HG03521 (cell line): ENCODE measurements at regions not wholly inside any gene's neighbourhood (a gene's known extent, or its start where the extent isn't known, plus 50 kb on each side); places are given as distances from the start of the nearest gene placed in this dataset.
"Not testable (repeated sequence)": the region's sequence is repeated elsewhere in the genome, so short reads cannot be mapped to it uniquely, and the experiment has no call there.

Source experiments
- ATAC-seq: cut with Tn5 transposase; IDR thresholded peaks from one replicate; pipeline ENCODE4 v1.9.1; 2021; ENCODE audit warnings: mild to moderate bottlenecking, moderate library complexity; ENCODE audit not compliant: unreplicated experiment

DNA sequence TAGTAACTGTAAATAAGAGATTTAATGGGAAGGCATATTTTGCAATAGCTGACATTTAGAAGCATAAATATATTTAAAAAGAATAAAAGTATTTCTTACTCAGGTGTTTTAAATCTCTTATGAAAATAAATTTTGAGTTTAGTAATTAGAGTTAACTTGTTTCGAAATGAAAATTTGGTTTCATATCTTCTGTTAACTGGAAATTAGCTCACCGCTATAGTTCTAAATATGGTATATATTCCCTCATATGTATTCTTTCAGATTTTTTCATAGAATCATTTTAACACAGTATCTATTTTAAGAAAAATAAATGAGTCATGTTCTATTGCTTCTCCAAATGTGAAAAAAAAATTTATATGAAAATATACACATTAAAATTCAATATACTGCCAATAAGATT is 434.1 kb downstream of the DTWD2 start:
- ATAC-seq, result no peak

GRCh38 chr5:118553662-118554061 is 434.7 kb downstream of the DTWD2 start:
- no peak for ATAC-seq

- no peak for ATAC-seq
These were observed 435.5 kb downstream of the DTWD2 start for GRCh38 chr5:118552731-118553360.

DNA sequence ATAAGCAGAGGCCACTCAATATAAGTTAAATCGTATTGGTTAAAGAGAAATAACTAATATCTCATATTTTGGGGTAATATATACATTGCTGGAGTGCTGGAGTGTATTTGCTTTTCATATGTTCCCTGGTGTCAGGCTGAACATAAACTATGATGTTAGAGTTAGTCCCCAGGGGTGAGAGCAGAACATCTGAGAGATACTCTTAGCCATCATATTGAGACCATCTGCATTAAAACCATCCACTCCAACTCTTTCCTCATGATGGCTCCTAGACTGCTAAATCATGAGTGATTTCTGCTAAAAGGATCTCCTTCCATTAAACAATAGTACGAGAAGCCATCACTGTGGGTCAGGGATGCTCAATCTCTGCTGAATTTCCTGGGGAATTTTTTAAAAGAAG is 436.2 kb downstream of the DTWD2 start:
- no peak for ATAC-seq

- no peak for ATAC-seq
These were observed 436.6 kb downstream of the DTWD2 start for GRCh38 chr5:118551716-118552115.

GRCh38 chr5:118551031-118551430 is 437.3 kb downstream of the DTWD2 start:
- no peak for ATAC-seq

- no peak for ATAC-seq
These were observed 439.3 kb downstream of the DTWD2 start for GRCh38 chr5:118548761-118549720.

DNA sequence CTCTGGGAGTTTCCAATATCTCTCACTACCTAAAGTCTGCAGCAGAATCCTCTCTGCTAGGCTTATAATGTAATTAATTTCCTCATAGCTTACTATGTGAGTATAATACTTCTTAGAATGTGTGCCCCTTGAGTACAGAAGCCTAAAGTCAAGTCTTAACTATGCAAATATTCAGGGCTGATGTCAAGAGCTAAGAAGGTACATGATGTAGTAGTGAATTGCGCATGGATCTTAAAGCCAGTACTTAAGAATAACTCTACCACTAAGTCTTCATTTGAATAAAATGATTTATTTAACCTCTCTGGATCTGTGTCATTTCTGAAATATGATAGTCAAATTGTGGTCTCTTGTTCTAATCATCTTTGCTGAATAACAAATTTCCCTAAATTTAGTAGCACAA is 442.9 kb downstream of the DTWD2 start:
- ATAC-seq, result no peak

DNA sequence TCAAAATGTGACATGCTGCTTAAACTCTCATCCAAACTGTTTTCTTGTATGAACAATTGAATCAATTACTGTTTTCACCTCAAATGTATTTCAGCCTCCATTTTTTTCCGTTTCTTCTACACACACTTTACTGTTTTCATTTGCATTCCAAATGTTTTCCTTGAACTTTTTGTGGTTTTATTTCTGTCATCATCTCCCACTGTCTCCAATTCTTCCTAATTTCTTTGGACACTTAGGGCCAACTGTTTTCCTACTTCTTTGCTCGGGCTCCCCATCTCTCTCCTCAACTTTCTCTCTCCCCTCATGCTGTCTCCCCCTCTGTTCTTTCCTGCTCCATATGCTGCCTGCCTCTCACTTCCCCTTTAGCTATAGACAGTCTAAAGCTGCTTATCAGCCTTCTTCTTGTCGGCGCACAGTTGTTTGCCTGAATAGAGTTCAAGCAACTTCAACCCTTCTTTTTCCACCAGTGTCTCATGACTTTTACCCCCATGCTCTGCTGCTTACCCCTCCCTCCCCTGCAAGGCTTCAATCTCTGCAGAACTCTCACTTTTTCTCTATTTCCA is 443.4 kb downstream of the DTWD2 start:
- no peak for ATAC-seq

DNA sequence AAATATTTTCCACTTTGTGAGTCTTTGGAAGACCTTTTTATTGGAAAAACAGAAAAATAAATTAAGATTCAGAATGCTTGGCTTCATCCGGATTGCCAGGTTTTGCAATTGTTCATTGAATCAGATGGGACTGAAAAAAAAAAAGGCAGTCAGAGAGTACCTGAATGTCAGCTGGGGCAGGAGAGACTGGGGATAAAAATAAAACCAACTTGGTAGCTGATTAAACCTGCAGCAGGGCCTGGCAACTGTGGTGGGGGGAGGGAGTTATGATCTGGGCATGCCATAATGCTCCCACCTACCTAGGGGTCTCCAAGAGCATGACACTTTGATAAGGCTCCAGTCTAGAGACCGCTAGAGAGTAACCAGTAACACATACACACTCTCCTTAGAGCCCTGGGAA is 454.4 kb downstream of the DTWD2 start:
- ATAC-seq, result no peak

DNA sequence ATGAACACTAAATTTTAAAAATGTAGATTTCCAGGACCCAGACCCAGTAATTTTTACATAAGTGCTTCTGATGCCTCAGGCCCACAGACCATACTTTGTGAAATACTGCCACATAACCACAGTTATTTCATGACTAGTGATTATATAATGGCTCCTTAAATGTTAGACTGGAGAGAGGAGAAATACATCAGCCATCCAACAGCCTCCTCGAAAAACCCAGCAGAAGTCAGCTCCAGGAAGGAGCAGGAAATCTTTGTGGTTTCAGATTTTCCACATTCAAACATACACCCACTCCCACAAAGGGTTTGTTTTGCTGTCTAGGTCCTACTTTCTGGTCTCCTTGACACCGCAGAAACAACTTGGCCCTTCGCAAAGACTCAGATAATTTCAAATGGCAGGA is 455.2 kb downstream of the DTWD2 start:
- ATAC-seq, result no peak

DNA sequence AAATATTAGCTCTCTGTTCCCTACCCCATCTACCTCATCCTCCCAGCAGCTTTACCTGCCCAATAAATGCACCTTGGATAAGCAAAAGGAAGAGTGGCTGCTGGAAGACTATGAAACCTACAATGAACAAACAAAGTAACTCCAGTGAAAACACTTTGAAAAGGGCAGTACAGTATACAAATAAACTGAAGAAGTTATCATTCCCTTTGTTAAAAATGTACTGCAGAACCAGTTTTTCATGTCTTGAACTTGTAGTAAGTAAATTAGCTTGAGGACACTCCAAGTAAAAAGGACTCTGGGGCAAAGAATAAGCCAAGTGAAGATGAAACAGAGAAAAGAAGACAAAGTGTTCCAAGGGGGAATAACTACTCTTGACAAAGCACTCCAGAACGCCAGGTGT is 457.1 kb downstream of the DTWD2 start:
- ATAC-seq, result no peak

DNA sequence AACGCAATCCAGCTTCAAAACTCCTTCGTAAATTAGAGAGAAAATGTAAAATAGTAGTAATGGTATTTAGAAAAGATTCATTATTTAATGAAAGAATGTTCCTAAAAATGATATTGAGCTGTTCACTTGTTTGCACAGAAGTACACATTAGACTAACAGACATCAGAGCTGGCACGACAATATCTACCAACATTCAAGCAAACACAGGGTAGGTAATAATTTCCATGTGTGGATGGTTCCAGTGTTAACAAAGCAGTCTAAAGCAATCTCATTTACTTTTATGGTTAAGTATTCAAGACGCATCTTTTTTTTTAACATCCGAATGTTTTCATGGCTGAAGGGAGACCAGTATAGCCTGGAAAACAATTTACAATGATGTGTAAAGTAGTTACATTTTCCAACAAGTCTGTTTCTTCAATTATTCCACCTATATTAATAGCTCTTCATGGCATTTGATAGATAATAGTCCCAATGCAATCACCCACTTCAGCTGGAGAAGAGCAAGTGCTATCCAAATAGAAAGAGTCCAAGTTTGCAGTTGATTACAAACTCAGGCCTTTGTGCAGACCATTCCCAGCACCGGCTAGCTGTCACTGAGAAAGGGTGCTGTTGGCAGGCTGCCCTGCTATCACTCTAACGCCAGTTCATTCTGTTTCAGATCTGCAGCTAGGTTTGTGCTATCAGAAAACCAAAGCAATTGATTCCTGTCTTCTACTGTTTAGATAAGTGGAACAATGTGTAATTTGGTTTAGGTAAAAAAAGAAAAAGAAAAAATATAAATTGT is 458.8 kb downstream of the DTWD2 start:
- no peak for ATAC-seq

GRCh38 chr5:118522626-118523025 is 465.7 kb downstream of the DTWD2 start:
- no peak for ATAC-seq

GRCh38 chr5:118520771-118521415 is 467.5 kb downstream of the DTWD2 start:
- no peak for ATAC-seq

DNA sequence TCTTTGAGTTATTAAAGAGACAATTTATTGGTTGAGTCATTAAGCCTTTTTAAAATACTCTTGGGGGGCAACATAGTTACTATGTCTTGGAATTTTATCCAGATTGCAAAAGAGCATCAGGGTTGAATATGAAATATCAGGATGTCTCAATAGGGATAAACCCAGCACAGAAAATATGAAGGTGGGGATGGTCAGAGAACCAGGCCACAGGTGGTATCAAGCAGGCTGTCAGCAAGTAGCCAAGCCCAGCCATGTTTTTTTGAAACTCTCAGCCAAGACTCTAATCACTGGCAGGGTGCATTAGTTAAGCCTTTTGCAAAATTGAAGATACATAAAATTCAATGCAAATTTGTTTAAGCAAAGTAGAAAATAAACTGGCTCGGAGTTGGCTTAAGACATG is 468.9 kb downstream of the DTWD2 start:
- no peak for ATAC-seq

DNA sequence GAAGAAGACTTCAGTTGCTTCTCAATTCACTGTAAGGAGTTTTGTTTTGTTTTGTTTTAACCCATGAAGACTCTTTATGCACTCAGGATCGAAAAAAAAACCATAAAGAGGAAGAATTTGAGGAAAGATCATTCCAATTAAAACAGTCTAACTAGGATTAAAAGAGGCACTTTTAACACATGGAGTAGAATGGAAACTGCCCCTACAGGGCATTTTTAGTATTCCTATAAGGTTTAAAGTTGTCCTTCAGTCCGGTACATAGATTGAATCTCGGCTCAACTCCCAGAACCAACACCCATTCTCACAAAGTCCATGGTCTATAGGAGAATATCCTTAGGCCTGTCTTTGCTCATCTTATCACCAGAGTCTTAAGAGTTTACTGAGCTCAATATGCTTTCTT is 469.6 kb downstream of the DTWD2 start:
- no peak for ATAC-seq

DNA sequence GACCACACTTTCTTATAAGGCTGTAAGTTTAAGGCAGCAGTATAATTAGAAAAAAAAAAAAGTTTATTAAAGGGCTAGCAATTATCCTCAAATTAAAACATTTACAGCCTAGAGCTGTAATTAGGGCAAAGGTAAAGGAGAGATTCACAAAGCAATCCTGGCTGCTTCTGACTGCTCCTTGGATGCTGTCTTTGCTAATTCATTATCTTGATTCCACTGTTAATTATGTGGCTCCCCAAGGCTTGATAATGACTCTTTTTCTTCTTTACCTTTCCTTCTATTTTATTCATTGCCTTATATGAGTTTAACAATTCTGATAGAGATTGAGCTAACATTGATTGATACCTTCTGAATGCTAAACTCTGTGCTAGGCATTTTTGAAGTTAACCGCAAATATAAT is 476.5 kb downstream of the DTWD2 start:
- no peak for ATAC-seq

DNA sequence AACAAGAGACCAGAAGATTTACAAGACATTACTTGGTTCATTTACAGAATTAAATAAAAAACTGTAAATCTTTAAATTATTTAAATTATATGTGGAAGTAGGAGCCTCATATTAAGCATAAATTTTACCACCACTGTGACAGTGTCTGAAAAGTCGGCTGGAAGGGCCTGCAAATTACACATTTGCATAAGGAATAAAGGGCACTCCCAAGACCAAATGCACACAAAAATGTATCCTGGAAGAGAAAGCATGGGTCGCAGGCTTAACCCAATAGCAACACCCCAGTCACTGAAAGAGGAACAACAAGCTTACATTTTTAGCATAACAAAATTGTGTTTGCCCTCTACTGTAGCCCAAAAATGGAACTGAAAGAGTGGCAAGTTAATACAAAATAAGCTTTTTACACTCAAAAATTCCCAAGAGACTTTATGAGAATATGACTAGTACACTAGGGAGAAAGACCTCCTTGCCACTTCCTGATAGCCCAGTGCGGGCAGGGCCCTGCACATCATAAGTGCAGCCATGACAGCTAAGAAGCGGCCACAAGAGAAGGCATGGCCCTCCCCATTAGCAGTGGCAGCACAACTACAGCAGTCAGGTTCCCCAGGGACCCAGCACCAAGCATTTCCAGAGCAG is 482.0 kb downstream of the DTWD2 start:
- ATAC-seq, result peak; percentile 71

GRCh38 chr5:118502232-118502631 is 486.1 kb downstream of the DTWD2 start:
- not testable (repeated sequence) for ATAC-seq
